NCI-H446 (cell line): ENCODE measurements at regions not wholly inside any gene's neighbourhood (a gene's known extent, or its start where the extent isn't known, plus 50 kb on each side); places are given as distances from the start of the nearest gene placed in this dataset.
A peak's percentile ranks its signal among the peaks of the same experiment; 100 is the strongest.
"Not testable (repeated sequence)": the region's sequence is repeated elsewhere in the genome, so short reads cannot be mapped to it uniquely, and the experiment has no call there.

Source experiments
- DNase-seq, 2 experiments: peaks; one replicate each; lab custom pipeline; 2025; lab: John Stamatoyannopoulos, UW

- no peak for DNase-seq
Observed at GRCh38 chr18:43797347-43797746, 520.1 kb upstream of the SYT4 start.

GRCh38 chr18:43800584-43800983 lies 523.3 kb upstream of the SYT4 start:
- no peak for DNase-seq

GRCh38 chr18:43805646-43806194 lies 528.4 kb upstream of the SYT4 start:
- DNase-seq: peak in 1 of 2 experiments; percentile 22

- DNase-seq: no peak
Observed at GRCh38 chr18:43812627-43813026, 535.3 kb upstream of the SYT4 start.

- DNase-seq: no peak
Observed at GRCh38 chr18:43819397-43819796, 542.1 kb upstream of the SYT4 start.

- DNase-seq: no peak
Observed at GRCh38 chr18:43819873-43820272, 542.6 kb upstream of the SYT4 start.

GRCh38 chr18:43825768-43826167 lies 548.5 kb upstream of the SYT4 start:
- DNase-seq: no peak

GRCh38 chr18:43826215-43826614 lies 548.9 kb upstream of the SYT4 start:
- DNase-seq: no peak

GRCh38 chr18:43827311-43827710 lies 550.0 kb upstream of the SYT4 start:
- no peak for DNase-seq

- DNase-seq: no peak
Observed at GRCh38 chr18:43830303-43830702, 553.0 kb upstream of the SYT4 start.

GRCh38 chr18:43830947-43831346 lies 553.7 kb upstream of the SYT4 start:
- no peak for DNase-seq

GRCh38 chr18:43846299-43846698 lies 569.0 kb upstream of the SYT4 start:
- no peak for DNase-seq

GRCh38 chr18:43847164-43848091 lies 570.1 kb upstream of the SYT4 start:
- no peak for DNase-seq

GRCh38 chr18:43849831-43850230 lies 572.5 kb upstream of the SYT4 start:
- DNase-seq: not testable (repeated sequence)

- no peak for DNase-seq
Observed at GRCh38 chr18:43855376-43855775, 578.1 kb upstream of the SYT4 start.

GRCh38 chr18:43863180-43863579 lies 585.9 kb upstream of the SYT4 start:
- DNase-seq: no peak

- no peak for DNase-seq
Observed at GRCh38 chr18:43866696-43867095, 589.4 kb upstream of the SYT4 start.

- DNase-seq: no peak
Observed at GRCh38 chr18:43868497-43868995, 591.3 kb upstream of the SYT4 start.

- DNase-seq: peak; percentile 57 to 69
Observed at GRCh38 chr18:43869451-43870008, 592.2 kb upstream of the SYT4 start.

- no peak for DNase-seq
Observed at GRCh38 chr18:43870626-43871025, 593.3 kb upstream of the SYT4 start.

- peak in 1 of 2 experiments; percentile 10 for DNase-seq
Observed at GRCh38 chr18:43875511-43875910, 598.2 kb upstream of the SYT4 start.

- DNase-seq: peak in 1 of 2 experiments; percentile 22
Observed at GRCh38 chr18:43876286-43876685, 599.0 kb upstream of the SYT4 start.

- no peak for DNase-seq
Observed at GRCh38 chr18:43876748-43877147, 599.5 kb upstream of the SYT4 start.
